HEK293 (cell line): ENCODE measurements at regions not wholly inside any gene's neighbourhood (a gene's known extent, or its start where the extent isn't known, plus 50 kb on each side); places are given as distances from the start of the nearest gene placed in this dataset.

Source experiments
- CTCF ChIA-PET: fragments of 350-600 bp; formaldehyde crosslinking; extraction: SDS; loops from one replicate; lab custom pipeline; 2021; ENCODE audit warnings: antibody characterized with exemption; lab: Yijun Ruan, JAX
- POLR2A ChIA-PET: fragments of 300-600 bp; formaldehyde crosslinking; extraction: SDS; loops from one replicate; lab custom pipeline; 2020; ENCODE audit warnings: antibody characterized with exemption, inconsistent platforms; lab: Yijun Ruan, JAX
- H3K27ac ChIP-seq: fragments of 200-500 bp; sonication (Bioruptor generic); 2 replicates; pipeline ENCODE4 v1.5.1; 2014; ENCODE audit warnings: low read depth, low read length, control low read depth, inconsistent platforms; ENCODE audit errors: extremely low read depth
- H3K36me3 ChIP-seq, 2 experiments: fragments of 200-500 bp in 1 of 2; sonication (Bioruptor generic) in 1 of 2; 1 replicate in 1 of 2; 2 replicates in 1 of 2; pipeline ENCODE4 v1.5.1; 2014 to 2017; ENCODE audit warnings: inconsistent platforms in 2 of 2, low read length in 2 of 2; ENCODE audit not compliant: control insufficient read depth in 2 of 2, insufficient read depth in 1 of 2
- H3K4me1 ChIP-seq: fragments of 200-500 bp; sonication (Bioruptor generic); 2 replicates; pipeline ENCODE4 v1.5.1; 2014; ENCODE audit warnings: mild to moderate bottlenecking, low read length, inconsistent platforms; ENCODE audit not compliant: control insufficient read depth, insufficient read depth
- H3K4me3 ChIP-seq: 2 replicates; pipeline ENCODE4 v1.5.1; 2011; ENCODE audit warnings: low read depth, mild to moderate bottlenecking, control low read depth, low read length, moderate library complexity
- H3K9me3 ChIP-seq: fragments of 200-500 bp; sonication (Bioruptor generic); 2 replicates; pipeline ENCODE4 v1.5.1; 2014; ENCODE audit warnings: low read depth, low read length, inconsistent platforms; ENCODE audit not compliant: control insufficient read depth, insufficient read depth
- KLF9 ChIP-seq: fragments of 450-650 bp; formaldehyde crosslinking; IDR thresholded peaks from 2 replicates; pipeline ENCODE4 v1.5.1; 2016; ENCODE audit warnings: missing biosample characterization, missing genetic modification characterization, low read depth
- WT1 ChIP-seq: fragments of 450-650 bp; formaldehyde crosslinking; IDR thresholded peaks from 2 replicates; pipeline ENCODE4 v1.5.1; 2016; ENCODE audit warnings: missing biosample characterization, missing genetic modification characterization
- ZBTB48 ChIP-seq: fragments of 450-650 bp; formaldehyde crosslinking; IDR thresholded peaks from 2 replicates; pipeline ENCODE4 v1.5.1; 2016; ENCODE audit warnings: missing biosample characterization, missing genetic modification characterization
- ZEB2 ChIP-seq: fragments of 450-650 bp; formaldehyde crosslinking; IDR thresholded peaks from 2 replicates; pipeline ENCODE4 v1.5.1; 2016; ENCODE audit warnings: missing biosample characterization, missing genetic modification characterization
- ZNF140 ChIP-seq: fragments of 450-650 bp; formaldehyde crosslinking; IDR thresholded peaks from 2 replicates; pipeline ENCODE4 v1.5.1; 2016; ENCODE audit warnings: missing biosample characterization, missing genetic modification characterization
- ZNF174 ChIP-seq: fragments of 450-650 bp; formaldehyde crosslinking; IDR thresholded peaks from 2 replicates; pipeline ENCODE4 v1.5.0; 2017; ENCODE audit warnings: missing biosample characterization, mild to moderate bottlenecking, missing genetic modification characterization
- ZNF248 ChIP-seq: fragments of 450-650 bp; formaldehyde crosslinking; IDR thresholded peaks from 2 replicates; pipeline ENCODE4 v1.5.1; 2017; ENCODE audit warnings: missing biosample characterization, missing genetic modification characterization
- ZNF266 ChIP-seq: fragments of 450-650 bp; formaldehyde crosslinking; IDR thresholded peaks from 2 replicates; pipeline ENCODE4 v1.5.1; 2016; ENCODE audit warnings: missing biosample characterization, missing genetic modification characterization, low read depth
- ZNF585B ChIP-seq: fragments of 450-650 bp; formaldehyde crosslinking; IDR thresholded peaks from 2 replicates; pipeline ENCODE4 v1.5.1; 2016; ENCODE audit warnings: missing biosample characterization, missing genetic modification characterization
- ZNF623 ChIP-seq: fragments of 450-650 bp; formaldehyde crosslinking; IDR thresholded peaks from 2 replicates; pipeline ENCODE4 v1.5.1; 2016; ENCODE audit warnings: missing biosample characterization, missing genetic modification characterization
- ZNF660 ChIP-seq: fragments of 450-650 bp; IDR thresholded peaks from 2 replicates; pipeline ENCODE4 v1.5.1; 2018; ENCODE audit warnings: missing biosample characterization, mild to moderate bottlenecking, missing genetic modification characterization
- ZNF707 ChIP-seq: fragments of 450-650 bp; formaldehyde crosslinking; IDR thresholded peaks from 2 replicates; pipeline ENCODE4 v1.5.1; 2016; ENCODE audit warnings: missing biosample characterization, missing genetic modification characterization
- ZNF768 ChIP-seq: fragments of 450-650 bp; formaldehyde crosslinking; IDR thresholded peaks from 2 replicates; pipeline ENCODE4 v1.5.1; 2018; ENCODE audit warnings: missing biosample characterization, mild to moderate bottlenecking, missing genetic modification characterization
- ZSCAN23 ChIP-seq: fragments of 450-650 bp; formaldehyde crosslinking; IDR thresholded peaks from 2 replicates; pipeline ENCODE4 v1.5.1; 2016; ENCODE audit warnings: missing biosample characterization, missing genetic modification characterization
- TF ChIP-seq, protein P1 (sequence below): fragments of 450-650 bp; formaldehyde crosslinking; conservative IDR thresholded peaks from 2 replicates; pipeline ENCODE4 v1.5.1; 2016; ENCODE audit warnings: low read depth, missing biosample characterization, missing genetic modification characterization
- TF ChIP-seq, protein P2 (sequence below): fragments of 450-650 bp; IDR thresholded peaks from 2 replicates; pipeline ENCODE4 v1.5.1; 2018; ENCODE audit warnings: missing biosample characterization, mild to moderate bottlenecking, missing genetic modification characterization
- TF ChIP-seq, protein P3 (sequence below): fragments of 450-650 bp; formaldehyde crosslinking; IDR thresholded peaks from 2 replicates; pipeline ENCODE4 v1.5.1; 2016; ENCODE audit warnings: missing biosample characterization, missing genetic modification characterization

DNA sequence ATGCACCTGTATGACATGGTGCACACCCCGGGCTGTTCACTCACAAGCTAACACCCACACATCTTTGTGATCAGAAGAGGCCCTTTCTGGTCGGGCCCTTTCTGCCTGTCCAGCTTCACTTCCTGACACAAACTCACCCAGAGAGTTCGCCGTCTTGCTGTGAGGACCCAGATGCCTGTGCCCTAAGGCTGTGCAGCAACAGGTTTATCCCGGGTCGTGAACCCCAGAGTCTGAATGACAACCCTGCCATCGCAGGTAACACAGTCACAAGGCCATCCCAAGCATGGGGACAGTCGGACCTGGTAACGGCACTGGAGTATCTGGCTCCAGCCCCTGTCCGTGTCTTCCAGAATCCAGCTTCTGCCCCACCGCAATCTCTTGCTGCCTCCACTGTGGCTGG, 235.1 kb downstream of the BUD13 start (continued):
- TF ChIP-seq, protein P1, sequence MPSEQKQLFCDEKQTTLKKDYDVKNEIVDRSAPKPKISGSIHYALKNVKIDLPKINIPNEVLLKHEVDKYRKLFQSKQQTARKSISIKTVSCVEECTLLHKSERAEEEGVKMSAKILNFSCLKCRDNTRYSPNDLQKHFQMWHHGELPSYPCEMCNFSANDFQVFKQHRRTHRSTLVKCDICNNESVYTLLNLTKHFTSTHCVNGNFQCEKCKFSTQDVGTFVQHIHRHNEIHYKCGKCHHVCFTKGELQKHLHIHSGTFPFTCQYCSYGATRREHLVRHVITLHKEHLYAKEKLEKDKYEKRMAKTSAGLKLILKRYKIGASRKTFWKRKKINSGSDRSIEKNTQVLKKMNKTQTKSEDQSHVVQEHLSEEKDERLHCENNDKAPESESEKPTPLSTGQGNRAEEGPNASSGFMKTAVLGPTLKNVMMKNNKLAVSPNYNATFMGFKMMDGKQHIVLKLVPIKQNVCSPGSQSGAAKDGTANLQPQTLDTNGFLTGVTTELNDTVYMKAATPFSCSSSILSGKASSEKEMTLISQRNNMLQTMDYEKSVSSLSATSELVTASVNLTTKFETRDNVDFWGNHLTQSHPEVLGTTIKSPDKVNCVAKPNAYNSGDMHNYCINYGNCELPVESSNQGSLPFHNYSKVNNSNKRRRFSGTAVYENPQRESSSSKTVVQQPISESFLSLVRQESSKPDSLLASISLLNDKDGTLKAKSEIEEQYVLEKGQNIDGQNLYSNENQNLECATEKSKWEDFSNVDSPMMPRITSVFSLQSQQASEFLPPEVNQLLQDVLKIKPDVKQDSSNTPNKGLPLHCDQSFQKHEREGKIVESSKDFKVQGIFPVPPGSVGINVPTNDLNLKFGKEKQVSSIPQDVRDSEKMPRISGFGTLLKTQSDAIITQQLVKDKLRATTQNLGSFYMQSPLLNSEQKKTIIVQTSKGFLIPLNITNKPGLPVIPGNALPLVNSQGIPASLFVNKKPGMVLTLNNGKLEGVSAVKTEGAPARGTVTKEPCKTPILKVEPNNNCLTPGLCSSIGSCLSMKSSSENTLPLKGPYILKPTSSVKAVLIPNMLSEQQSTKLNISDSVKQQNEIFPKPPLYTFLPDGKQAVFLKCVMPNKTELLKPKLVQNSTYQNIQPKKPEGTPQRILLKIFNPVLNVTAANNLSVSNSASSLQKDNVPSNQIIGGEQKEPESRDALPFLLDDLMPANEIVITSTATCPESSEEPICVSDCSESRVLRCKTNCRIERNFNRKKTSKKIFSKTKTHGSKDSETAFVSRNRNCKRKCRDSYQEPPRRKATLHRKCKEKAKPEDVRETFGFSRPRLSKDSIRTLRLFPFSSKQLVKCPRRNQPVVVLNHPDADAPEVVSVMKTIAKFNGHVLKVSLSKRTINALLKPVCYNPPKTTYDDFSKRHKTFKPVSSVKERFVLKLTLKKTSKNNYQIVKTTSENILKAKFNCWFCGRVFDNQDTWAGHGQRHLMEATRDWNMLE: no peak
- no peak for TF ChIP-seq ZNF707 (tag by site-specific recombination)
- no peak for TF ChIP-seq ZNF585B

DNA sequence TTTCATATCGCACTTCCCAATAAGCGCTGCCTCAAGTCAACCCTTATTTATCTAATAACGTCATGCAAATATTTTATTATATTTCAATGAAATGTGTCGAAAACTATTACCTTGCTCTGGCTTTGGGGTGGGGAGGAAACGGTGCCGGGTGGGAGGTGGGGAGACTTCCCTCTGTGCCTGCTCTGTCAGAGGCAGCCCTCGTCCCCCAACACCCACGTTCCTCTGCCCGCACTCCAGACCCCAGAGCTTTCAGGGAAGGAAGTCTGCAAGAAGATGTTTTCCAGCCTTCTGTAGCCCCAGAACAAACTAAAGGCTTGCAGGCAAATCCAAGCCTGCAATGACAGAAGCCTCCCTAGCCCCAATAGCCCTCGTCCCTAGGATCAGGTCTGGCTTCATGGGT, 235.7 kb downstream of the BUD13 start:
- POLR2A ChIA-PET: no interaction called here
- Histone ChIP-seq H3K4me3 (no peak overlapping the region), H3K27ac (no peak overlapping the region), H3K9me3 (no peaks in the 10 kb centered on the region), H3K4me1 (no peaks in the 10 kb centered on the region), H3K36me3 (no peaks in the 10 kb centered on the region)
- TF ChIP-seq ZSCAN23 (tag by site-specific recombination) (no peak), ZBTB48 (tag by site-specific recombination) (no peak), ZNF660 (tag by site-specific recombination) (no peak), ZEB2 (no peak)
- CTCF ChIA-PET: interaction anchor here (0.5 kb wide), 1 partner anchor 1544 kb away, joined by 3 read pairs; no protein-coding TSS in a partner anchor

DNA sequence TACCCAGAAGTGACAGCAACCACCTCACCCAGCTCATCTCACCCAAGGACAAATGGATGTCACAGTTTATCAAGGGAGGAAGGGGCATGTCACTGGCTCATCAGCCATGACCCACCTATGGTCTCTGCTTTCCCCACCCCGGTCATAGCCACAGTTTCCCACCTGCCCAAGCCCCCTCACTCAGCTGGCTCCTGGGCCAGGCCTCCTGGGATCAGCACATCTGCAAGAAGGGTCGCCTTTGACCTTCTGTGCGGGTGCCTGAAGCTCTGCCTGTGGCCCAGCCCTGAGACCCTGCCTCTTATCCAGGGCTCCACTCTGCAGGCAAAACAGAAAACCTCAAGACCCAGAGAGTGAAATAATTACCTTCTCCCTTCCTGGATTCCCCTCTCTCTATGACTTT, 236.4 kb downstream of the BUD13 start:
- Histone ChIP-seq H3K27ac (no peak overlapping the region), H3K9me3 (no peaks in the 10 kb centered on the region), H3K4me3 (no peak overlapping the region), H3K36me3 (no peaks in the 10 kb centered on the region), H3K4me1 (no peaks in the 10 kb centered on the region)
- ChIA-PET POLR2A (no interaction called here), CTCF (interaction anchor here (0.5 kb wide), 1 partner anchor 1545 kb away, joined by 3 read pairs; no protein-coding TSS in a partner anchor)
- TF ChIP-seq ZNF623 (tag by site-specific recombination) (no peak), ZNF174 (tag by site-specific recombination) (no peak), ZNF248 (tag by site-specific recombination) (no peak), WT1 (tag by site-specific recombination) (no peak), ZNF140 (tag by site-specific recombination) (no peak), ZNF585B (no peak), ZNF768 (tag by site-specific recombination) (no peak), ZNF266 (no peak), KLF9 (tag by site-specific recombination) (no peak)
- TF ChIP-seq, protein P2, sequence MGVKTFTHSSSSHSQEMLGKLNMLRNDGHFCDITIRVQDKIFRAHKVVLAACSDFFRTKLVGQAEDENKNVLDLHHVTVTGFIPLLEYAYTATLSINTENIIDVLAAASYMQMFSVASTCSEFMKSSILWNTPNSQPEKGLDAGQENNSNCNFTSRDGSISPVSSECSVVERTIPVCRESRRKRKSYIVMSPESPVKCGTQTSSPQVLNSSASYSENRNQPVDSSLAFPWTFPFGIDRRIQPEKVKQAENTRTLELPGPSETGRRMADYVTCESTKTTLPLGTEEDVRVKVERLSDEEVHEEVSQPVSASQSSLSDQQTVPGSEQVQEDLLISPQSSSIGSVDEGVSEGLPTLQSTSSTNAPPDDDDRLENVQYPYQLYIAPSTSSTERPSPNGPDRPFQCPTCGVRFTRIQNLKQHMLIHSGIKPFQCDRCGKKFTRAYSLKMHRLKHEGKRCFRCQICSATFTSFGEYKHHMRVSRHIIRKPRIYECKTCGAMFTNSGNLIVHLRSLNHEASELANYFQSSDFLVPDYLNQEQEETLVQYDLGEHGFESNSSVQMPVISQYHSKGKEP (tag by site-specific recombination): no peak
- TF ChIP-seq, protein P3, sequence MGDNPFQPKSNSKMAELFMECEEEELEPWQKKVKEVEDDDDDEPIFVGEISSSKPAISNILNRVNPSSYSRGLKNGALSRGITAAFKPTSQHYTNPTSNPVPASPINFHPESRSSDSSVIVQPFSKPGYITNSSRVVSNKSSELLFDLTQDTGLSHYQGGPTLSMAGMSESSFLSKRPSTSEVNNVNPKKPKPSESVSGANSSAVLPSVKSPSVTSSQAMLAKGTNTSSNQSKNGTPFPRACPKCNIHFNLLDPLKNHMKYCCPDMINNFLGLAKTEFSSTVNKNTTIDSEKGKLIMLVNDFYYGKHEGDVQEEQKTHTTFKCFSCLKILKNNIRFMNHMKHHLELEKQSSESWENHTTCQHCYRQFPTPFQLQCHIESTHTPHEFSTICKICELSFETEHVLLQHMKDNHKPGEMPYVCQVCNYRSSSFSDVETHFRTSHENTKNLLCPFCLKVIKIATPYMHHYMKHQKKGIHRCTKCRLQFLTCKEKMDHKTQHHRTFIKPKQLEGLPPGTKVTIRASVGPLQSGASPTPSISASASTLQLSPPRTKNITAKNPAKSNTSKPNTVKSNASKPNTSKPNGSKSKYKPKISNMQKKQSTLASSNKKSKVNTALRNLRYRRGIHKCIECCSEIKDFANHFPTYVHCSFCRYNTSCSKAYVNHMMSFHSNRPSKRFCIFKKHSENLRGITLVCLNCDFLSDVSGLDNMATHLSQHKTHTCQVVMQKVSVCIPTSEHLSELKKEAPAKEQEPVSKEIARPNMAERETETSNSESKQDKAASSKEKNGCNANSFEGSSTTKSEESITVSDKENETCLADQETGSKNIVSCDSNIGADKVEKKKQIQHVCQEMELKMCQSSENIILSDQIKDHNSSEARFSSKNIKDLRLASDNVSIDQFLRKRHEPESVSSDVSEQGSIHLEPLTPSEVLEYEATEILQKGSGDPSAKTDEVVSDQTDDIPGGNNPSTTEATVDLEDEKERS (tag by site-specific recombination): no peak
